ENCODE measurements at regions not wholly inside any gene's neighbourhood (a gene's known extent, or its start where the extent isn't known, plus 50 kb on each side); places are given as distances from the start of the nearest gene placed in this dataset.

DNA sequence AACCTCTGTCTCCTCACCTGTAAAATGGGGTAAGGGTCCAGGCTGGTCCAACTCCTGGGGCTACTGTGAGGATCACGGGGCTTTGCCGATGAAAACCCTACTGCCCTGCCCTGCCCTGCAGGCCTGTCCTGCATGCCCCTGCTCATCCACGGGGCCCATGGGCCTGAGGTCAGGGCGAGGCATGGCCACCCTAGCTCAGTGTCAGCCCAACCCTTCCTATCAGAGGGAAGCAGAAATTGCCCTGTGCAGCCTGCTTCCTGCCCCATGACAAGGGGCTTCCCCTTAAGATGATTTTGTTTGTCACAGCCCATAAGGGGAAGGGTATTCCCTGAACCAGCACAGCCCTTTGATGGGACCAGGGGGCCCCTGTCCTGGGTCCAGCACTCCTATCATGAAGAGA, 353.6 kb upstream of the ID2 start:
- Mint-ChIP-seq H3K9me3 (no peaks in the 10 kb centered on the region; a peak in 2 of 5 replicates), H3K4me3 (no peak overlapping the region), H3K27me3 (ENCODE audit: low read depth) (peaks cover 2% of the 10 kb centered on the region; the same call in 1 of the 2 replicates), H3K36me3 (ENCODE audit: insufficient read depth in 1 of 3, low read depth in 3 of 3) (peaks cover 0 to under 1% (median 0%) of the 10 kb centered on the region in 3 experiments; a peak in 1 of 7 replicates), H3K27ac (no peak overlapping the region), H3K4me1 (peaks cover 22 to 25% of the 10 kb centered on the region in 2 experiments)
- TF ChIP-seq, protein P1, sequence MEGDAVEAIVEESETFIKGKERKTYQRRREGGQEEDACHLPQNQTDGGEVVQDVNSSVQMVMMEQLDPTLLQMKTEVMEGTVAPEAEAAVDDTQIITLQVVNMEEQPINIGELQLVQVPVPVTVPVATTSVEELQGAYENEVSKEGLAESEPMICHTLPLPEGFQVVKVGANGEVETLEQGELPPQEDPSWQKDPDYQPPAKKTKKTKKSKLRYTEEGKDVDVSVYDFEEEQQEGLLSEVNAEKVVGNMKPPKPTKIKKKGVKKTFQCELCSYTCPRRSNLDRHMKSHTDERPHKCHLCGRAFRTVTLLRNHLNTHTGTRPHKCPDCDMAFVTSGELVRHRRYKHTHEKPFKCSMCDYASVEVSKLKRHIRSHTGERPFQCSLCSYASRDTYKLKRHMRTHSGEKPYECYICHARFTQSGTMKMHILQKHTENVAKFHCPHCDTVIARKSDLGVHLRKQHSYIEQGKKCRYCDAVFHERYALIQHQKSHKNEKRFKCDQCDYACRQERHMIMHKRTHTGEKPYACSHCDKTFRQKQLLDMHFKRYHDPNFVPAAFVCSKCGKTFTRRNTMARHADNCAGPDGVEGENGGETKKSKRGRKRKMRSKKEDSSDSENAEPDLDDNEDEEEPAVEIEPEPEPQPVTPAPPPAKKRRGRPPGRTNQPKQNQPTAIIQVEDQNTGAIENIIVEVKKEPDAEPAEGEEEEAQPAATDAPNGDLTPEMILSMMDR (conservative IDR thresholded peaks at IDR 0.05), result no peak
- Histone ChIP-seq H3K27me3 (ENCODE audit: insufficient read depth, low read length) (no peaks in the 10 kb centered on the region), H3K4me1 (ENCODE audit: insufficient read depth, low read length) (0 out of 2 replicates have a peak, but pooled peaks cover 8% of the 10 kb centered on the region), H2BK20ac (ENCODE audit: low read depth, low read length, poor library complexity, severe bottlenecking) (no peak overlapping the region), H3K79me1 (ENCODE audit: insufficient read depth, low read depth, low read length, poor library complexity, severe bottlenecking) (no peaks in the 10 kb centered on the region), H2AFZ (ENCODE audit: low read length) (no peak overlapping the region), H4K5ac (ENCODE audit: insufficient read length, low read depth, low read length) (no peak overlapping the region), H3K9ac (ENCODE audit: extremely low read depth, insufficient read length, low read length) (no peak overlapping the region), H3K27ac (ENCODE audit: insufficient read length, low read depth, low read length) (no peak overlapping the region), H2AK5ac (ENCODE audit: insufficient read length, low read length) (no peak overlapping the region), H4K20me1 (ENCODE audit: control insufficient read depth, insufficient read depth, insufficient read length) (no peaks in the 10 kb centered on the region), H2BK120ac (ENCODE audit: low read depth, low read length, poor library complexity, severe bottlenecking) (no peak overlapping the region), H3K18ac (ENCODE audit: insufficient read length, low read depth, low read length) (no peak overlapping the region), H3T11ph (ENCODE audit: low read length) (no peak overlapping the region), H3K9me3 (ENCODE audit: control insufficient read depth, low read depth, low read length) (no peaks in the 10 kb centered on the region), H3K4ac (ENCODE audit: low read depth, low read length) (no peak overlapping the region), H3K79me2 (ENCODE audit: insufficient read depth, low read length) (no peaks in the 10 kb centered on the region), H3K14ac (ENCODE audit: insufficient read depth, low read length) (no peak overlapping the region), H3K56ac (ENCODE audit: insufficient read length, low read depth, low read length) (no peak overlapping the region), H3K4me2 (ENCODE audit: insufficient read depth, insufficient read length, low read length) (no peak overlapping the region), H4K8ac (replicated peaks; ENCODE audit: insufficient read length, low read depth, low read length) (no peak overlapping the region), H2BK5ac (ENCODE audit: insufficient read length, low read length) (no peak overlapping the region), H2BK15ac (ENCODE audit: low read depth, low read length) (no peak overlapping the region), H3K23me2 (ENCODE audit: insufficient read length, low read depth, low read length, poor library complexity, severe bottlenecking) (no peaks in the 10 kb centered on the region), H4K91ac (ENCODE audit: insufficient read length, low read depth, low read length) (no peak overlapping the region), H3K23ac (ENCODE audit: insufficient read length, low read depth, low read length) (no peak overlapping the region), H2BK12ac (ENCODE audit: insufficient read length, low read depth, low read length) (no peak overlapping the region)
- no peak for DNase-seq
- no CpG with 5 or more reads among the region's 4 CpGs for WGBS (ENCODE audit: extremely low coverage, insufficient read length, low lambda C conversion rate)

Data from H9 (cell line).